Endothelial cell of umbilical vein (primary cell): ENCODE measurements at regions not wholly inside any gene's neighbourhood (a gene's known extent, or its start where the extent isn't known, plus 50 kb on each side); places are given as distances from the start of the nearest gene placed in this dataset.
A peak's percentile ranks its signal among the peaks of the same experiment; 100 is the strongest.

ENCODE experiments used
- BruUV-seq: library from RNA; stranded (reverse); fragments of 400-500 nt; replicated peaks from 2 replicates; lab custom pipeline; 2021; lab: Mats Ljungman, UMichigan
- CTCF ChIA-PET: fragments of 300-600, 350-600 bp; sonication (Branson Sonifier 250); formaldehyde crosslinking; loops from one replicate; lab custom pipeline; 2021; ENCODE audit warnings: antibody characterized with exemption, inconsistent platforms; lab: Charles Lee
- POLR2A ChIA-PET: fragments of 300-600, 350-600 bp; sonication (Branson Sonifier 250); formaldehyde crosslinking; loops from one replicate; lab custom pipeline; 2021; ENCODE audit warnings: antibody characterized with exemption, inconsistent platforms; lab: Charles Lee
- DNase-seq: peaks from one replicate; pipeline ENCODE4 v3.0.0-alpha.2; 2011; ENCODE audit warnings: low read depth, low spot score
- FAIRE-seq: peaks from 2 replicates; lab custom pipeline; 2011; peaks lifted over from hg19 to GRCh38; lab: Jason Lieb, UNC
- H2AFZ ChIP-seq: 2 replicates; pipeline ENCODE4 v1.6.0; 2012; ENCODE audit warnings: low read depth, low read length, control low read depth, inconsistent platforms
- H3K27ac ChIP-seq: 2 replicates; pipeline ENCODE4 v1.5.1; 2011; ENCODE audit warnings: low read depth, mild to moderate bottlenecking, control low read depth, low read length, moderate library complexity; ENCODE audit not compliant: insufficient read depth
- H3K27me3 ChIP-seq, 2 experiments: 2 replicates each; pipeline versions ENCODE4 v1.6.0 to v1.6.1; 2011; ENCODE audit warnings: low read length in 2 of 2, mixed read lengths in 1 of 2; ENCODE audit not compliant: control insufficient read depth in 2 of 2, insufficient read depth in 2 of 2
- H3K36me3 ChIP-seq, 2 experiments: 2 replicates in 1 of 2; 3 replicates in 1 of 2; pipeline ENCODE4 v1.5.1; 2011; ENCODE audit warnings: low read length in 2 of 2, mild to moderate bottlenecking in 1 of 2, moderate library complexity in 1 of 2; ENCODE audit not compliant: control insufficient read depth in 2 of 2, insufficient read depth in 2 of 2; ENCODE audit errors: extremely low read depth in 1 of 2
- H3K4me1 ChIP-seq: 3 replicates; pipeline ENCODE4 v1.5.1; 2011; ENCODE audit warnings: mild to moderate bottlenecking, low read length; ENCODE audit not compliant: control insufficient read depth, insufficient read depth; ENCODE audit errors: extremely low read depth
- H3K4me2 ChIP-seq: 2 replicates; pipeline ENCODE4 v1.6.1; 2011; ENCODE audit warnings: low read length, control low read depth, mixed read lengths; ENCODE audit not compliant: insufficient read depth
- H3K4me3 ChIP-seq, 3 experiments: fragments of 200-600 bp in 1 of 3; sonication (generic), shearing (Covaris generic) in 1 of 3; replicated peaks in 1 of 3; 2 replicates each; pipeline ENCODE4 v1.5.1; 2011 to 2016; ENCODE audit warnings: control low read depth in 3 of 3, low read length in 3 of 3, mild to moderate bottlenecking in 2 of 3, inconsistent platforms in 1 of 3, low read depth in 1 of 3, moderate library complexity in 1 of 3; ENCODE audit not compliant: insufficient read depth in 1 of 3
- H3K79me2 ChIP-seq: 2 replicates; pipeline ENCODE4 v1.6.0; 2012; ENCODE audit warnings: low read length, inconsistent platforms; ENCODE audit not compliant: control insufficient read depth, insufficient read depth
- H3K9ac ChIP-seq: replicated peaks from 2 replicates; pipeline ENCODE3; 2011; ENCODE audit warnings: low read length, control low read depth; ENCODE audit not compliant: insufficient read depth; ENCODE audit errors: extremely low read depth
- H3K9me1 ChIP-seq: replicated peaks from 3 replicates; pipeline ENCODE4 v1.6.0; 2011; ENCODE audit warnings: mild to moderate bottlenecking, low read length; ENCODE audit not compliant: control insufficient read depth, insufficient read depth; ENCODE audit errors: extremely low read depth
- H3K9me3 ChIP-seq: replicated peaks from 2 replicates; pipeline ENCODE4 v1.5.1; 2012; ENCODE audit warnings: low read length, inconsistent platforms; ENCODE audit not compliant: control insufficient read depth, insufficient read depth
- H4K20me1 ChIP-seq: replicated peaks from 2 replicates; pipeline ENCODE3; 2011; ENCODE audit warnings: mild to moderate bottlenecking, low read length; ENCODE audit not compliant: control insufficient read depth, insufficient read depth; ENCODE audit errors: extremely low read depth
- EZH2 ChIP-seq: IDR thresholded peaks from 2 replicates; pipeline ENCODE4 v1.6.1; 2012; ENCODE audit warnings: borderline replicate concordance, low read depth, mild to moderate bottlenecking, moderate library complexity, low read length, inconsistent platforms; ENCODE audit not compliant: severe bottlenecking
- FOS ChIP-seq: IDR thresholded peaks from 2 replicates; pipeline ENCODE4 v1.6.1; 2011; ENCODE audit warnings: mild to moderate bottlenecking, low read length, moderate library complexity, borderline replicate concordance; ENCODE audit not compliant: insufficient read depth
- GATA2 ChIP-seq: IDR thresholded peaks from 2 replicates; pipeline ENCODE4 v1.7.0; 2011; ENCODE audit warnings: low read depth, mild to moderate bottlenecking, moderate library complexity, mixed read lengths, low read length; ENCODE audit not compliant: insufficient read length, insufficient read depth
- MAX ChIP-seq: IDR thresholded peaks from 2 replicates; pipeline ENCODE4 v1.6.1; 2011; ENCODE audit not compliant: insufficient read depth, insufficient read length
- POLR2A ChIP-seq: IDR thresholded peaks from 2 replicates; pipeline ENCODE4 v1.6.1; 2012; ENCODE audit warnings: low read depth, mild to moderate bottlenecking, control low read depth, low read length
- dilution Hi-C: fragments of 300-500 bp; cut with MboI; formaldehyde crosslinking; loops from one replicate; pipeline ENCODE4 v1.15.0; 2019; ENCODE audit warnings: low sequenced_read_pairs; ENCODE audit not compliant: extremely low pct_ligation_motif_present
- intact Hi-C: fragments of 100-400 bp; cut with micrococcal nuclease; formaldehyde crosslinking; loops from one replicate; pipeline ENCODE4 v1.10.0; 2022

- Histone ChIP-seq H3K27ac (no peak overlapping the region), H3K79me2 (no peaks in the 10 kb centered on the region), H3K9ac (no peak overlapping the region), H3K4me1 (no peaks in the 10 kb centered on the region), H3K27me3 (peaks cover 2 to 3% of the 10 kb centered on the region in 2 experiments), H3K4me2 (no peak overlapping the region), H3K9me3 (no peaks in the 10 kb centered on the region), H2AFZ (no peak overlapping the region), H3K36me3 (no peaks in the 10 kb centered on the region), H4K20me1 (no peaks in the 10 kb centered on the region), H3K4me3 (no peak overlapping the region), H3K9me1 (no peaks in the 10 kb centered on the region)
- CTCF ChIA-PET = no interaction called here
- no peak for TF ChIP-seq MAX
- no peak for TF ChIP-seq EZH2
- FAIRE-seq (no peak), DNase-seq (no peak)
- BruUV-seq = no TSS peak
- POLR2A ChIA-PET = no interaction called here
- dilution Hi-C loops (no loop called here), intact Hi-C loops (no loop called here)
Observed at GRCh38 chr10:89830624-89831023, 129.2 kb downstream of the KIF20B start.

DNA sequence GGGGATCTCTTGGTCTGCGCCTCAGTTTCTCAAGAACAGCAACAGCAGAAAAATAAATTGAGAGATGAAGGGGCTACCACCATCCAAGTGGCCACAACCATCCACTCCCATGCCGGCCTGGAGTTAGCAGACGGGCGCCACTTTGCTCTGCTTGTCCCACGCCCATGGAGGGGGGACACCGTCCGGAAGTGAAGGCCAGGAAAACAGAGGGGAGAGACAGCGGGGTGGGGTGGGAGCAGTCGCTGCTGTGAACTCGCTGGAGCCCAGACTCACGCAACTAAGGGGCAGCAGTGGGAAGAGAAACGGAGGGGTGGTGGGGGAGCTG is 135.4 kb downstream of the KIF20B start:
- H3K9me3 ChIP-seq = no peaks in the 10 kb centered on the region
- H3K4me1 ChIP-seq = peaks cover 4% of the 10 kb centered on the region
- H3K27me3 ChIP-seq = peaks cover 15 to 16% of the 10 kb centered on the region in 2 experiments
- ChIA-PET CTCF (interaction anchor here (0.9 to 2.0 kb wide), 2 partner anchors 8 to 41 kb away, joined by 3 to 5 read pairs; no protein-coding TSS in a partner anchor), POLR2A (no interaction called here)
- H3K79me2 ChIP-seq = no peaks in the 10 kb centered on the region
- DNase-seq (no peak), FAIRE-seq (no peak)
- H3K9ac ChIP-seq = no peak overlapping the region
- H3K4me2 ChIP-seq = peak overlapping the region; percentile 79
- H3K27ac ChIP-seq = no peak overlapping the region
- H3K9me1 ChIP-seq = no peaks in the 10 kb centered on the region
- peak overlapping the region; percentile 1 to 48 (median 17) for H3K4me3 ChIP-seq
- TF ChIP-seq GATA2 (no peak), FOS (no peak), POLR2A (no peak), MAX (no peak)
- H2AFZ ChIP-seq = peak overlapping the region; percentile 95
- dilution Hi-C loops = no loop called here
- H4K20me1 ChIP-seq = no peaks in the 10 kb centered on the region
- no TSS peak for BruUV-seq
- H3K36me3 ChIP-seq = no peaks in the 10 kb centered on the region
- intact Hi-C loops = loop anchor here (1.0 kb wide), 1 partner anchor 136 kb away; the partner anchor contains the start of gene KIF20B
